Adrenal gland (tissue), 5 donors: ENCODE measurements at regions not wholly inside any gene's neighbourhood (a gene's known extent, or its start where the extent isn't known, plus 50 kb on each side); places are given as distances from the start of the nearest gene placed in this dataset.

Source experiments
- POLR2A ChIP-seq, 2 donors: fragments of 450-650 bp; IDR thresholded peaks; one replicate each; pipeline ENCODE4 v1.6.1; 2017; ENCODE audit warnings: antibody characterized with exemption in 2 of 2, mild to moderate bottlenecking in 2 of 2, moderate library complexity in 1 of 2
- TF ChIP-seq, protein P1 (sequence below), 6 experiments: fragments of 450-650 bp in 4 of 6; fragments of 200-600 bp in 2 of 6; sonication (generic) in 1 of 6; IDR thresholded peaks; 1 replicate in 5 of 6; 2 replicates in 1 of 6; pipeline versions ENCODE4 v1.5.1 to v1.8.0; 2016 to 2021; ENCODE audit warnings: antibody characterized with exemption in 6 of 6, mild to moderate bottlenecking in 2 of 6, moderate library complexity in 1 of 6
- donor health status: DM: no; HTN: no; CAD: no.

DNA sequence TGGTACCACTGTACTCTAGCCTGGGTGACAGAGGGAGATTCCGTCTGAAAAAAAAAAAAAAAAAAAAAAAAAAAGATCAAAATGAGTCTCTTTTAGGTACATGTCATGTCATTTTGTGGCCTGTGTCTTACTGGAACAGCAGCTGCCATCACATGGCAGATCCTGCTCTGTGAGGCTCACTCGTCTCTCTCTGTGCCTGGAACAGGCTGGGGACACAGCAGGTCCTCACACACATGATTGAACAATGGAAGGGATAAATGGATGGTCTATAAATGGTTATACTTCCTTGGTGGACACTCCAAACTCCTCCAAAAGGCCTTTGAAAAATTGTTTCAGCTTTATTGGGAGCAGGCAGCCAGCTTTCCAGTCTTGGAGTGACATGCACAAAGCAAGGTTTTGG lies 236.2 kb upstream of the COPS8 start:
- TF ChIP-seq, protein P1, sequence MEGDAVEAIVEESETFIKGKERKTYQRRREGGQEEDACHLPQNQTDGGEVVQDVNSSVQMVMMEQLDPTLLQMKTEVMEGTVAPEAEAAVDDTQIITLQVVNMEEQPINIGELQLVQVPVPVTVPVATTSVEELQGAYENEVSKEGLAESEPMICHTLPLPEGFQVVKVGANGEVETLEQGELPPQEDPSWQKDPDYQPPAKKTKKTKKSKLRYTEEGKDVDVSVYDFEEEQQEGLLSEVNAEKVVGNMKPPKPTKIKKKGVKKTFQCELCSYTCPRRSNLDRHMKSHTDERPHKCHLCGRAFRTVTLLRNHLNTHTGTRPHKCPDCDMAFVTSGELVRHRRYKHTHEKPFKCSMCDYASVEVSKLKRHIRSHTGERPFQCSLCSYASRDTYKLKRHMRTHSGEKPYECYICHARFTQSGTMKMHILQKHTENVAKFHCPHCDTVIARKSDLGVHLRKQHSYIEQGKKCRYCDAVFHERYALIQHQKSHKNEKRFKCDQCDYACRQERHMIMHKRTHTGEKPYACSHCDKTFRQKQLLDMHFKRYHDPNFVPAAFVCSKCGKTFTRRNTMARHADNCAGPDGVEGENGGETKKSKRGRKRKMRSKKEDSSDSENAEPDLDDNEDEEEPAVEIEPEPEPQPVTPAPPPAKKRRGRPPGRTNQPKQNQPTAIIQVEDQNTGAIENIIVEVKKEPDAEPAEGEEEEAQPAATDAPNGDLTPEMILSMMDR (IDR thresholded peaks at IDR 0.05) = no peak
- no peak for TF ChIP-seq POLR2A (IDR thresholded peaks at IDR 0.05)
